H1 (cell line): ENCODE measurements at regions not wholly inside any gene's neighbourhood (a gene's known extent, or its start where the extent isn't known, plus 50 kb on each side); places are given as distances from the start of the nearest gene placed in this dataset.

Experiments
- CTCF ChIA-PET: fragments of 300-600 bp; sonication (Branson Sonifier 250); formaldehyde crosslinking; loops from one replicate; lab custom pipeline; 2021; ENCODE audit not compliant: partially characterized antibody; lab: Charles Lee
- POLR2A ChIA-PET: fragments of 300-600 bp; sonication (Branson Sonifier 250); formaldehyde crosslinking; loops from one replicate; lab custom pipeline; 2021; ENCODE audit warnings: inconsistent platforms; ENCODE audit not compliant: partially characterized antibody; lab: Charles Lee
- DNase-seq, 2 experiments: peaks; one replicate each; pipeline versions ENCODE4 v3.0.0 to v3.0.0-alpha.2; 2010 to 2022; ENCODE audit warnings: low spot score in 2 of 2, low read depth in 1 of 2, mixed read lengths in 1 of 2
- FAIRE-seq: peaks from 2 replicates; lab custom pipeline; 2011; peaks lifted over from hg19 to GRCh38; lab: Jason Lieb, UNC
- H2AFZ ChIP-seq: 2 replicates; pipeline ENCODE4 v1.8.1; 2012; ENCODE audit warnings: low read length, inconsistent platforms
- H2AK5ac ChIP-seq: 2 replicates; pipeline ENCODE4 v1.6.1; 2013; ENCODE audit warnings: low read depth, low read length
- H2BK120ac ChIP-seq: replicated peaks from 2 replicates; pipeline ENCODE3; 2013; ENCODE audit warnings: low read depth, low read length, inconsistent platforms
- H2BK12ac ChIP-seq: 2 replicates; pipeline ENCODE4 v1.6.1; 2013; ENCODE audit warnings: low read depth, low read length
- H2BK15ac ChIP-seq: 2 replicates; pipeline ENCODE4 v1.6.1; 2013; ENCODE audit warnings: low read length
- H2BK20ac ChIP-seq: 2 replicates; pipeline ENCODE4 v1.6.1; 2013; ENCODE audit warnings: low read length
- H2BK5ac ChIP-seq: 2 replicates; pipeline ENCODE4 v1.6.1; 2013; ENCODE audit warnings: low read depth, low read length
- H3K14ac ChIP-seq: 2 replicates; pipeline ENCODE4 v1.6.1; 2013; ENCODE audit warnings: inconsistent platforms; ENCODE audit not compliant: insufficient read length
- H3K18ac ChIP-seq: 2 replicates; pipeline ENCODE4 v1.6.1; 2013; ENCODE audit warnings: low read length; ENCODE audit errors: extremely low read depth
- H3K23ac ChIP-seq: 2 replicates; pipeline ENCODE4 v1.6.1; 2013; ENCODE audit warnings: inconsistent platforms; ENCODE audit not compliant: insufficient read length
- H3K23me2 ChIP-seq: 2 replicates; pipeline ENCODE4 v1.6.1; 2013; ENCODE audit warnings: low read depth, low read length
- H3K27ac ChIP-seq: 2 replicates; pipeline ENCODE4 v1.6.1; 2011; ENCODE audit warnings: low read depth, low read length, inconsistent platforms
- H3K27me3 ChIP-seq, 4 experiments: replicated peaks in 1 of 4; 1 replicate in 1 of 4; 2 replicates in 3 of 4; pipeline versions ENCODE4 v1.6.1 to v1.8.1; 2011 to 2013; ENCODE audit warnings: low read length in 3 of 4, mild to moderate bottlenecking in 3 of 4, inconsistent platforms in 2 of 4, mixed read lengths in 2 of 4, moderate library complexity in 1 of 4; ENCODE audit not compliant: control insufficient read depth in 3 of 4, insufficient read depth in 3 of 4; ENCODE audit errors: extremely low read depth in 1 of 4
- H3K36me3 ChIP-seq, 4 experiments: 2 replicates each; pipeline versions ENCODE4 v1.6.1 to v1.8.1; 2011 to 2013; ENCODE audit warnings: mild to moderate bottlenecking in 4 of 4, low read length in 3 of 4, moderate library complexity in 2 of 4, control low read depth in 1 of 4, inconsistent platforms in 1 of 4; ENCODE audit not compliant: insufficient read depth in 4 of 4, control insufficient read depth in 2 of 4
- H3K4ac ChIP-seq: replicated peaks from 2 replicates; pipeline ENCODE3; 2013; ENCODE audit warnings: low read length, low read depth, mixed read lengths, inconsistent platforms; ENCODE audit not compliant: insufficient read length
- H3K4me1 ChIP-seq, 4 experiments: replicated peaks in 1 of 4; 1 replicate in 1 of 4; 2 replicates in 3 of 4; pipeline versions ENCODE4 v1.6.1 to v1.8.1; 2011 to 2013; ENCODE audit warnings: low read length in 3 of 4, inconsistent platforms in 2 of 4, mixed read lengths in 1 of 4; ENCODE audit not compliant: insufficient read depth in 4 of 4, control insufficient read depth in 3 of 4
- H3K4me2 ChIP-seq, 2 experiments: 2 replicates each; pipeline versions ENCODE4 v1.6.1 to v1.8.1; 2011 to 2013; ENCODE audit warnings: low read depth in 2 of 2, low read length in 2 of 2, control low read depth in 1 of 2, inconsistent platforms in 1 of 2, mild to moderate bottlenecking in 1 of 2; ENCODE audit not compliant: insufficient read depth in 1 of 2
- H3K4me3 ChIP-seq, 4 experiments: fragments of 200-600, 300-600 bp in 1 of 4; sonication (generic), shearing (Covaris generic), sonication (Bioruptor Twin) in 1 of 4; 2 replicates each; pipeline versions ENCODE4 v1.5.1 to v1.8.1; 2011 to 2016; ENCODE audit warnings: low read length in 4 of 4, low read depth in 3 of 4, control low read depth in 2 of 4, inconsistent platforms in 2 of 4, mild to moderate bottlenecking in 2 of 4, mixed read lengths in 1 of 4, moderate library complexity in 1 of 4; ENCODE audit not compliant: insufficient read depth in 2 of 4; ENCODE audit errors: extremely low read depth in 1 of 4
- H3K56ac ChIP-seq: replicated peaks from 2 replicates; pipeline ENCODE3; 2013; ENCODE audit warnings: low read depth, mild to moderate bottlenecking, mixed read lengths, low read length, inconsistent platforms; ENCODE audit not compliant: insufficient read length
- H3K79me1 ChIP-seq: 2 replicates; pipeline ENCODE4 v1.6.1; 2013; ENCODE audit warnings: low read depth, low read length, control low read depth
- H3K79me2 ChIP-seq, 2 experiments: 2 replicates each; pipeline versions ENCODE4 v1.6.1 to v1.8.1; 2012 to 2013; ENCODE audit warnings: low read length in 2 of 2, mild to moderate bottlenecking in 2 of 2, inconsistent platforms in 1 of 2; ENCODE audit not compliant: insufficient read depth in 2 of 2, control insufficient read depth in 1 of 2
- H3K9ac ChIP-seq, 4 experiments: replicated peaks in 1 of 4; 1 replicate in 1 of 4; 2 replicates in 3 of 4; pipeline versions ENCODE4 v1.6.1 to v1.8.1; 2011 to 2013; ENCODE audit warnings: low read depth in 3 of 4, low read length in 3 of 4, control low read depth in 2 of 4, mild to moderate bottlenecking in 2 of 4, moderate library complexity in 2 of 4, inconsistent platforms in 1 of 4; ENCODE audit errors: extremely low read depth in 1 of 4
- H3K9me3 ChIP-seq, 2 experiments: 2 replicates each; pipeline versions ENCODE4 v1.6.1 to v1.8.1; 2012 to 2013; ENCODE audit warnings: mild to moderate bottlenecking in 2 of 2, moderate library complexity in 2 of 2, control low read depth in 1 of 2, inconsistent platforms in 1 of 2, low read depth in 1 of 2, low read length in 1 of 2, mixed read lengths in 1 of 2; ENCODE audit not compliant: insufficient read depth in 2 of 2
- H4K20me1 ChIP-seq, 2 experiments: replicated peaks in 1 of 2; 2 replicates each; pipeline versions ENCODE3 to v1.8.1; 2011 to 2013; ENCODE audit warnings: inconsistent platforms in 2 of 2, low read length in 2 of 2, mild to moderate bottlenecking in 1 of 2; ENCODE audit not compliant: insufficient read depth in 2 of 2, control insufficient read depth in 1 of 2
- H4K5ac ChIP-seq: 2 replicates; pipeline ENCODE4 v1.6.1; 2013; ENCODE audit warnings: low read length, low read depth, mixed read lengths, inconsistent platforms; ENCODE audit not compliant: insufficient read length
- H4K8ac ChIP-seq: 2 replicates; pipeline ENCODE4 v1.8.0; 2013; ENCODE audit warnings: mild to moderate bottlenecking, moderate library complexity, low read length, inconsistent platforms; ENCODE audit not compliant: insufficient read depth; ENCODE audit errors: extremely low read depth
- H4K91ac ChIP-seq: replicated peaks from 2 replicates; pipeline ENCODE3; 2013; ENCODE audit warnings: low read length, mixed read lengths, inconsistent platforms; ENCODE audit not compliant: insufficient read length
- BCL11A ChIP-seq, 2 experiments: IDR thresholded peaks; one replicate each; pipeline ENCODE4 v1.6.1; 2011; ENCODE audit warnings: low read depth in 2 of 2, low read length in 2 of 2, mild to moderate bottlenecking in 2 of 2
- EP300 ChIP-seq, 2 experiments: IDR thresholded peaks; 1 replicate in 1 of 2; 2 replicates in 1 of 2; pipeline ENCODE4 v1.6.1; 2011 to 2012; ENCODE audit warnings: low read depth in 2 of 2, low read length in 2 of 2, mild to moderate bottlenecking in 2 of 2, borderline replicate concordance in 1 of 2, inconsistent platforms in 1 of 2, moderate library complexity in 1 of 2
- EZH2 ChIP-seq: fragments of 200-600 bp; sonication (generic); IDR thresholded peaks from 2 replicates; pipeline ENCODE4 v1.7.1; 2012; ENCODE audit warnings: low read depth, mild to moderate bottlenecking, moderate library complexity, low read length, inconsistent platforms; ENCODE audit not compliant: severe bottlenecking
- HDAC2 ChIP-seq, 2 experiments: fragments of 300-600 bp in 1 of 2; sonication (generic) in 1 of 2; IDR thresholded peaks; 2 replicates each; pipeline ENCODE4 v1.6.1; 2011 to 2012; ENCODE audit warnings: low read depth in 2 of 2, low read length in 2 of 2, mild to moderate bottlenecking in 2 of 2, moderate library complexity in 2 of 2, borderline replicate concordance in 1 of 2, inconsistent platforms in 1 of 2
- KDM5A ChIP-seq: fragments of 200-600 bp; IDR thresholded peaks from 2 replicates; pipeline ENCODE4 v1.7.1; 2012; ENCODE audit warnings: mild to moderate bottlenecking, low read length, inconsistent platforms, mixed read lengths
- MAFK ChIP-seq: IDR thresholded peaks from 2 replicates; pipeline ENCODE4 v1.6.1; 2012; ENCODE audit warnings: low read depth, mild to moderate bottlenecking, improper control_type of control experiment, low read length
- RAD21 ChIP-seq, 2 experiments: IDR thresholded peaks in 1 of 2; conservative IDR thresholded peaks in 1 of 2; 2 replicates each; pipeline ENCODE4 v1.6.1; 2011; ENCODE audit warnings: low read depth in 2 of 2, low read length in 2 of 2, improper control_type of control experiment in 1 of 2, inconsistent platforms in 1 of 2, mild to moderate bottlenecking in 1 of 2, moderate library complexity in 1 of 2
- RXRA ChIP-seq: IDR thresholded peaks from 2 replicates; pipeline ENCODE4 v1.6.1; 2011; ENCODE audit warnings: low read depth, mild to moderate bottlenecking, low read length, moderate library complexity; ENCODE audit not compliant: insufficient read depth
- TAF7 ChIP-seq: optimal IDR thresholded peaks from 2 replicates; pipeline ENCODE3; 2011; ENCODE audit warnings: low read depth, mild to moderate bottlenecking, inconsistent platforms, low read length, moderate library complexity, borderline replicate concordance
- TBP ChIP-seq: IDR thresholded peaks from 2 replicates; pipeline ENCODE4 v1.6.1; 2011; ENCODE audit warnings: low read depth, low read length, improper control_type of control experiment
- WGBS, 2 experiments: shearing (Covaris generic) in 1 of 2; methylation state at CpG; one replicate each; pipeline versions ENCODE4 v1.1.6 to v1.1.7; 2013 to 2015; ENCODE audit warnings: low lambda C conversion rate in 2 of 2, mixed read lengths in 2 of 2, inconsistent platforms in 1 of 2, low coverage in 1 of 2, missing lambda C conversion rate in 1 of 2; ENCODE audit not compliant: insufficient replicate concordance in 2 of 2, insufficient coverage in 1 of 2, insufficient read length in 1 of 2; ENCODE audit errors: extremely low coverage in 1 of 2, missing lambda C conversion rate in 1 of 2; 5-methylcytosine and 5-hydroxymethylcytosine counted together
- TF ChIP-seq, protein P1 (sequence below): IDR thresholded peaks from 2 replicates; pipeline ENCODE4 v1.6.1; 2012; ENCODE audit warnings: inconsistent platforms
- TF ChIP-seq, protein P2 (sequence below): IDR thresholded peaks from 2 replicates; pipeline ENCODE4 v1.6.1; 2011; ENCODE audit warnings: low read length, improper control_type of control experiment

DNA sequence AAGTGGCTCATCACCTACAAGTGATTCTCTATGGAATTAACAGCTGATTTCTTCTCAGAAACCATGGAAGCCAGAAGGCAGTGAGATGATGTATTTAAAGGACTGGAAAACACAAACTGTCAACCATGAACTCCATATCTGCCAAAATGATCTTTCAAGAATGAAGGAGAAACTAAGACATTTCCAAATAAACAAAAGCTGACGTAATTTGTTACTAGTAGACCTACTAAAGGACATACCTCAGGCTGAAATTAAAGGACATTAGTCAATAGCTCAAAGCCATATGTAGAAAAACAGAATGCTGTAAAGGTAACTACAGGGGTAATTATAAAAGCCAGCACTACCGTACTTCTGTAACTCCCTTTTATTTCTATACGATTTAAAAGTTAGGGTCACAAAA lies 129.4 kb upstream of the TMEM45B start:
- H3K4me1 ChIP-seq, result no peaks in the 10 kb centered on the region
- no peak overlapping the region for H2BK15ac ChIP-seq
- H3K4ac ChIP-seq, result no peak overlapping the region
- no peak overlapping the region for H2BK20ac ChIP-seq
- H2BK12ac ChIP-seq, result no peak overlapping the region
- no peaks in the 10 kb centered on the region for H3K23me2 ChIP-seq
- no peak overlapping the region for H2BK5ac ChIP-seq
- no peaks in the 10 kb centered on the region for H4K20me1 ChIP-seq
- 83% methylated on average over 3 of the region's 3 CpGs; no CpG with 5 or more reads in 1 of the 2 experiments for WGBS, 2 experiments
- H4K8ac ChIP-seq, result no peak overlapping the region
- H3K14ac ChIP-seq, result no peak overlapping the region
- no peaks in the 10 kb centered on the region for H3K79me2 ChIP-seq
- no peak for FAIRE-seq
- H3K23ac ChIP-seq, result no peak overlapping the region
- H3K27me3 ChIP-seq, result no peaks in the 10 kb centered on the region; a peak in 2 of 7 replicates
- CTCF ChIA-PET, result interaction anchor here (2.0 kb wide), 1 partner anchor 9 kb away, joined by 5 read pairs; no protein-coding TSS in a partner anchor
- no peak overlapping the region for H3K18ac ChIP-seq
- H3K36me3 ChIP-seq, result no peaks in the 10 kb centered on the region
- H3K4me2 ChIP-seq, result no peak overlapping the region
- no peaks in the 10 kb centered on the region for H3K9me3 ChIP-seq
- DNase-seq, result no peak
- H3K9ac ChIP-seq, result no peak overlapping the region
- H4K91ac ChIP-seq, result no peak overlapping the region
- no peak overlapping the region for H3K56ac ChIP-seq
- POLR2A ChIA-PET, result no interaction called here
- no peak overlapping the region for H4K5ac ChIP-seq
- no peak overlapping the region for H2AFZ ChIP-seq
- no peak overlapping the region for H2AK5ac ChIP-seq
- no peak overlapping the region for H3K4me3 ChIP-seq
- H3K79me1 ChIP-seq, result no peaks in the 10 kb centered on the region
- H2BK120ac ChIP-seq, result no peak overlapping the region
- no peak overlapping the region for H3K27ac ChIP-seq
- no peak for TF ChIP-seq TBP
- TF ChIP-seq EZH2, result no peak
- TF ChIP-seq, protein P1, sequence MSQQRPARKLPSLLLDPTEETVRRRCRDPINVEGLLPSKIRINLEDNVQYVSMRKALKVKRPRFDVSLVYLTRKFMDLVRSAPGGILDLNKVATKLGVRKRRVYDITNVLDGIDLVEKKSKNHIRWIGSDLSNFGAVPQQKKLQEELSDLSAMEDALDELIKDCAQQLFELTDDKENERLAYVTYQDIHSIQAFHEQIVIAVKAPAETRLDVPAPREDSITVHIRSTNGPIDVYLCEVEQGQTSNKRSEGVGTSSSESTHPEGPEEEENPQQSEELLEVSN, result no peak
- TF ChIP-seq BCL11A (IDR thresholded peaks at IDR 0.05; ENCODE audit: low read depth in 2 of 2, low read length in 2 of 2), result no peak
- no peak for TF ChIP-seq RXRA
- TF ChIP-seq RAD21 (IDR thresholded peaks at IDR 0.05 in 1 of 2, conservative IDR thresholded peaks at IDR 0.05 in 1 of 2; ENCODE audit: low read depth in 2 of 2, low read length in 2 of 2), result no peak
- TF ChIP-seq EP300 (IDR thresholded peaks at IDR 0.05; ENCODE audit: borderline replicate concordance in 1 of 2, low read depth in 2 of 2, low read length in 2 of 2), result no peak
- TF ChIP-seq TAF7, result no peak
- TF ChIP-seq HDAC2 (IDR thresholded peaks at IDR 0.05; ENCODE audit: borderline replicate concordance in 1 of 2, low read depth in 2 of 2, low read length in 2 of 2), result no peak
- TF ChIP-seq, protein P2, sequence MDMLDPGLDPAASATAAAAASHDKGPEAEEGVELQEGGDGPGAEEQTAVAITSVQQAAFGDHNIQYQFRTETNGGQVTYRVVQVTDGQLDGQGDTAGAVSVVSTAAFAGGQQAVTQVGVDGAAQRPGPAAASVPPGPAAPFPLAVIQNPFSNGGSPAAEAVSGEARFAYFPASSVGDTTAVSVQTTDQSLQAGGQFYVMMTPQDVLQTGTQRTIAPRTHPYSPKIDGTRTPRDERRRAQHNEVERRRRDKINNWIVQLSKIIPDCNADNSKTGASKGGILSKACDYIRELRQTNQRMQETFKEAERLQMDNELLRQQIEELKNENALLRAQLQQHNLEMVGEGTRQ, result no peak
- no peak for TF ChIP-seq KDM5A
- no peak for TF ChIP-seq MAFK
